Activated CD4-positive, alpha-beta T cell treated with anti-CD3 and anti-CD28 coated beads for 4 hours (primary cell): ENCODE measurements at regions not wholly inside any gene's neighbourhood (a gene's known extent, or its start where the extent isn't known, plus 50 kb on each side); places are given as distances from the start of the nearest gene placed in this dataset.

Source experiments
- DNase-seq, 2 donors: peaks; one replicate each; pipeline ENCODE4 v3.0.0-alpha.2; 2020

DNA sequence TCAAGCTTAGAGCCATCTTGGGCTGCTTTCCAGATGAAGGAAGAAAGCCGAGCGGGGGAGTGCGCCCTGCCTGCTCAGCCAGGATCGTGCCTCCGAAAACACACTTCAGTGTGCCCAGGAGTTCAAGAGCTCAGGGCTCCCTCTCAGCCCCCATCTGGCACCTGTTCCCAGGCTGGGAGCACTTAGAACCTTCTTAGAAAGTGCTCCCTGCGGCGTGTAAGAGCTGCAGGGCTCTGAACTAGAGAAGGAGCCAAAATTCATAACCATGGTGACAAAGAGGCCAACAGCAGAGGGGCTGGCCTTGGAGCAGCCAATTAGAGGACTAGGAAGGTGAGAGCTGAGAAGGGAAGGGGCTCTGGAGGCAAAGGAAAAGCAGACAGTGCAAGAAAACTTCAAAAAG lies 59.0 kb upstream of the TNRC6C start:
- no peak for DNase-seq

DNA sequence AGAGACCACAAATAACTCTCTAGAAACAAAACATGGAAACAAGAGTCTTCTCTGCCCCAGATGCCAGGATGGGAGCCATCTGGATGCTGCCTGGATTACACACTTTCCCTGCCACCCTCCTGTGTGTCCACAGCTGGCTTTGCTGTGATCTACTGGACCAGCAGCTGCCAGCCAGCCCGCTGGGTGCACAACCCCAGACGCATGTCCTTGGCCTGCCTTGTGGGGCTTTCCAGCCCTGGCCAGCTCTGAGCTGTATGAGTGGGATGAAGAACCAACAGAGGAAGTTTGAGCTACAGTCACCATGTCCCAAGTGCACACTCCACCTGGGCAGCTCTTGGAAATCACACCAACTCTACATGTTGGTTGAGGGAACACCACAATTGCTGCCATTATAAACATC lies 57.0 kb upstream of the TNRC6C start:
- no peak for DNase-seq

- DNase-seq: no peak
Measured at GRCh38 chr17:77905266-77905665, 53.2 kb upstream of the TNRC6C start.

DNA sequence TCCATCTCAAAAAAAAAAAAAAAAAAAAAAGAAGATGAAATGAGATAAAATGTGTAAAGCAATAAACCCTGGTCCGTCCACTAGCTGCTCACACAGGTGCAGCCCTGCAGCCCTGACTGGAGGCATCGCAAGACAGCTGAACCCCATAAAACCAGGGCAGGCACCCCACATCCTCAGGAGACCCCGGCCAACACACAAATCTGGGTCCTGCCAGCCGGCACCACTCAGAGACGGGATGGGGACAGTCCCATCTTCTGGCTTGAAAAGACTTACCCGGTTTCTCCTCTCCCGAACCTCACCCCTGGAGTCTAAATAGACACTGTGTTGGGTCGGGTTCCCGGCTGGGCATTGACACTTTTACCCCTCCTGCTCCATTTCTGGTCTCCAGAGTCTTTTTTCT lies 52.7 kb upstream of the TNRC6C start:
- no peak for DNase-seq

- DNase-seq: no peak
Measured at GRCh38 chr17:77906377-77906871, 52.1 kb upstream of the TNRC6C start.

- no peak for DNase-seq
Measured at GRCh38 chr17:77907497-77908461, 50.7 kb upstream of the TNRC6C start.

DNA sequence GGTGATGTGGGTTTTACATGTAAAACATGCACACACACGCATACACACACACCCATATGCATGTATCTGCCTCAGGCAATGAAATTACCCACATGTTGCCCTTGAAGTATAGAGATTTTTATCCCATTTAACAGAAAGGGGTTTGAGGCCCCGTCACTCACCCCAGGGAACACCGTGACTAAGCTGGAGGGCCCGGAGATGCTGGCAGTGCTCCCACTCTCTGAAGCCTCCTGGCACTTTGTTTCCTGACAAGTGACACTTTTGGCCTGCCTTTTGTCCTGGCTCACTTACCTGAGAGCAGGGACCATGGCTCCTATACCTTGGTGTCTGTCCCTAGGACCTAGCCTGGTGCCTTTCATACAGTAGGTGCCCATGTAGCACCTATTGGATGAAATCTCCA lies 50.0 kb upstream of the TNRC6C start:
- no peak for DNase-seq
